Testis (tissue), 2 donors: ENCODE measurements at regions not wholly inside any gene's neighbourhood (a gene's known extent, or its start where the extent isn't known, plus 50 kb on each side); places are given as distances from the start of the nearest gene placed in this dataset.

Experiments
- POLR2A ChIP-seq: fragments of 450-650 bp; IDR thresholded peaks from one replicate; pipeline ENCODE4 v1.6.1; 2017; ENCODE audit warnings: antibody characterized with exemption, mild to moderate bottlenecking, moderate library complexity
- TF ChIP-seq, protein P1 (sequence below), 3 experiments: fragments of 450-650 bp in 2 of 3; fragments of 200-600 bp in 1 of 3; sonication (generic) in 1 of 3; IDR thresholded peaks; one replicate each; pipeline ENCODE4 v1.5.1; 2016 to 2019; ENCODE audit warnings: antibody characterized with exemption in 3 of 3, mild to moderate bottlenecking in 2 of 3, moderate library complexity in 1 of 3

DNA sequence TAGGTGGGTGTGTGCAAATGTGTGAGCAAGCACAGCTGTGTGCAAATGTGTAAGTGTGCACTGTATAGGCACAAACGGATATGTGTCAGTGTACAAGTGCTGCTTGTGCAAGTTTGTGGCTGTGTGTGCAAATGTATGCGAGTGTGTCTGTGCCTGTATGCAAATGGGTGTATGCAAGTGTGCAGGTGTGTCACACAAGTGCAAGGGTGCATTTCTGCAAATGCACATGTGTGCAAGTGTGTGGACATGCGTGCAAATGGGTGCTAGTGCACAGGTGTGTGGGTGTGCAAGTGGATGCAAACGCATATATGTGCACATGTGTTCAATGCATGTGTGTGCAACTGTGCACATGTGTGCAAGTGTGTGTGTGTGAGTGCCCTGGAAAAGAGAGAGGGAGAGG, 76.5 kb upstream of the TNRC6C start:
- TF ChIP-seq, protein P1, sequence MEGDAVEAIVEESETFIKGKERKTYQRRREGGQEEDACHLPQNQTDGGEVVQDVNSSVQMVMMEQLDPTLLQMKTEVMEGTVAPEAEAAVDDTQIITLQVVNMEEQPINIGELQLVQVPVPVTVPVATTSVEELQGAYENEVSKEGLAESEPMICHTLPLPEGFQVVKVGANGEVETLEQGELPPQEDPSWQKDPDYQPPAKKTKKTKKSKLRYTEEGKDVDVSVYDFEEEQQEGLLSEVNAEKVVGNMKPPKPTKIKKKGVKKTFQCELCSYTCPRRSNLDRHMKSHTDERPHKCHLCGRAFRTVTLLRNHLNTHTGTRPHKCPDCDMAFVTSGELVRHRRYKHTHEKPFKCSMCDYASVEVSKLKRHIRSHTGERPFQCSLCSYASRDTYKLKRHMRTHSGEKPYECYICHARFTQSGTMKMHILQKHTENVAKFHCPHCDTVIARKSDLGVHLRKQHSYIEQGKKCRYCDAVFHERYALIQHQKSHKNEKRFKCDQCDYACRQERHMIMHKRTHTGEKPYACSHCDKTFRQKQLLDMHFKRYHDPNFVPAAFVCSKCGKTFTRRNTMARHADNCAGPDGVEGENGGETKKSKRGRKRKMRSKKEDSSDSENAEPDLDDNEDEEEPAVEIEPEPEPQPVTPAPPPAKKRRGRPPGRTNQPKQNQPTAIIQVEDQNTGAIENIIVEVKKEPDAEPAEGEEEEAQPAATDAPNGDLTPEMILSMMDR (IDR thresholded peaks at IDR 0.05), result no peak
- no peak for TF ChIP-seq POLR2A
